Activated CD8-positive, alpha-beta memory T cell treated with anti-CD3 and anti-CD28 coated beads, Interleukin-2, amount 50 U/mL, for 4 hours (primary cell): ENCODE measurements at regions not wholly inside any gene's neighbourhood (a gene's known extent, or its start where the extent isn't known, plus 50 kb on each side); places are given as distances from the start of the nearest gene placed in this dataset.
"Not testable (repeated sequence)": the region's sequence is repeated elsewhere in the genome, so short reads cannot be mapped to it uniquely, and the experiment has no call there.

Source experiments
- DNase-seq: peaks from one replicate; pipeline ENCODE4 v3.0.0-alpha.2; 2020

GRCh38 chr6:4488389-4488788, 287.8 kb upstream of the CDYL start:
- DNase-seq: no peak

DNA sequence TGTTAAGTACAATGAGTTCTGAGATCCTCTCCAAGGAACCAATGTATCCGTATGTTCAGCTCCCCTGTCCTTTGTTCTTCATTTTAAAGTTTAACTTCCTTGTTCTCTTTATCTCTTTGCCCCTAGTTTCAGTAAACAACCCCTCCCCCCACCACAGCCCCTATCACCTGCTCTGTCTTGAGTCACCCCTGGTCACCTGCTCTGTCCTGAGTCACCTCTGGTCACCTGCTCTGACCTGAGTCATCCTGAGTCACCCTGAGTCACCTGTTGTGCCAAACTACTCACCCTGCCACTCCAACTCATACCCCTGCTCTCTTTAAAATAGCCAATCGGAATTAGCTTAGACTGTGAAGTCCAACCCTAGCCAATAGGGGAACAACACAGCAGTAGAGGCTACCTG, 288.7 kb upstream of the CDYL start:
- no peak for DNase-seq

DNA sequence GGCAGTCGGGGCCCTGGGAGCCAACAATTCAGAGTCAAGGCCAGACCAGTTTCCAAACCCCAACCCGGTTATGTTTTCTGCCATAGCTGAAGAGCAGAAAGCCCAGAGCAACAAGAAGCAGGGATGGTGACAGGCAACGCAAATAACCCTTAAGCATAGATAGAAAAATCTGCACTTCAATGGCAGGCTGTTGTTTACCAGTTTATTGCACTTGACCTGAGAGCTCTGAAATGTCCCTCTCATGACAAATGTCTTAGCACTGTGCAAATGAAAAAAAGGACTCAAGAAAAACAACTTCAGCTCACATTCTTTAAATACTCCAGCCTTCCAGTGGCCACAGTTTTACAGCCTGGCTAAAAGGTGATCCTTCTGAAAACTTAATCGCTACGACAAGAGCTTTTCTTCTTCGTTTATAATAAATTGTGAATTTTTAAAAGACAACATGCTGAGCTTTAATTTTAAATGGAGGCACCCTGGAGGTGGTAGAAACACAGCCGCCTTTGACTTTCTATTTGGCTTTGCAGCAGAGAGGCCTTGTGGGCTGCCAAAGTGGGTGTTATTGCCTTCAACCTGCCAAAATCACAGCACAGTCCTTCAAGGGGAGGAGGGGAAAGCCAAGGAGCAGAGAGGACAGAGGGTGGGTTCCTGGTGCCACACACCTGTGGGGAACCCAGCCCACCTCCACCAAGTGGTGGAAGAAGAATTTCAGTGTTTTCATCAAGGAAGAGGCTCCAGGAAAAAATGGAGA, 289.5 kb upstream of the CDYL start:
- DNase-seq: no peak

DNA sequence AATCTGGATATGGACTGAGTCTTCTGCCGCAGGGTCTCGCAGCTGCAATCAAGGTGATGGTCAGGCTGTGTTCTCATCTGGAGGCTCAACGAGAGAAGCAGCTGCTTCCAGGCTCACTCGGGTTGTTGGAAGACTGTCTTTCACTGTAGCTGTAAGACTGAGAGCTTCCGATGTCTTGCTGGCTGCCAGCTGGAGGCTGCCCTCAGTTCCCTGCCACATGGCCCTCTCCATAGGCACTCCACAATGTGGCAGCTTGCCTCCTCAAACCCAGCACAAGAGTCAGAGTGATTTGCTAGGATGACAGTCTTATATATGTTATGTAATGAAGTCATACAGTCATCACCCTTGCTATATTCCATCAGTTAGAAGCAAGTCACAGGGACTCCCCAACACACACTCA, 290.5 kb upstream of the CDYL start:
- DNase-seq: no peak

GRCh38 chr6:4482461-4482860, 293.7 kb upstream of the CDYL start:
- no peak for DNase-seq

- no peak for DNase-seq
These were observed 295.1 kb upstream of the CDYL start for GRCh38 chr6:4480788-4481735.

- DNase-seq: no peak
These were observed 298.1 kb upstream of the CDYL start for GRCh38 chr6:4478098-4478497.

GRCh38 chr6:4474810-4475209, 301.4 kb upstream of the CDYL start:
- DNase-seq: no peak

- no peak for DNase-seq
These were observed 303.1 kb upstream of the CDYL start for GRCh38 chr6:4472969-4473642.

GRCh38 chr6:4472222-4472621, 304.0 kb upstream of the CDYL start:
- no peak for DNase-seq

DNA sequence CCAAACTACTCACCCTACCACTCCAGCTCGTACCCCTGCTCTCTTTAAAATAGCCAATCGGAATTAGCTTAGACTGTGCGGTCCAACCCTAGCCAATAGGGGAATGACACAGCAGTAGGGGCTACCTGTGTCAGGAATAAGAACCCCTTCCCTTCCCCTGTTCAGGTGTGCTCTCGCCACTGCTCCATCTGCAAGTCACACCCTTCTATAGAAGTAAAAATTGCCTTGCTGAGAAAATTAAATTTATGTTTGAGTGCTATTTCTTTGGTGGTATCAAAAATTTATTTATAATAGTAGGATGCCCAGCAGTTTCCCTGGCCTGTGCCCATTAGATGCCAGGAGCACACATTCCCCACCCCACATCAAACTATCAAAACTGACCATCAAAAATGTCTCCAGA, 304.7 kb upstream of the CDYL start:
- DNase-seq: not testable (repeated sequence)

GRCh38 chr6:4470698-4471210, 305.4 kb upstream of the CDYL start:
- DNase-seq: no peak

GRCh38 chr6:4466769-4467480, 309.3 kb upstream of the CDYL start:
- DNase-seq: no peak

DNA sequence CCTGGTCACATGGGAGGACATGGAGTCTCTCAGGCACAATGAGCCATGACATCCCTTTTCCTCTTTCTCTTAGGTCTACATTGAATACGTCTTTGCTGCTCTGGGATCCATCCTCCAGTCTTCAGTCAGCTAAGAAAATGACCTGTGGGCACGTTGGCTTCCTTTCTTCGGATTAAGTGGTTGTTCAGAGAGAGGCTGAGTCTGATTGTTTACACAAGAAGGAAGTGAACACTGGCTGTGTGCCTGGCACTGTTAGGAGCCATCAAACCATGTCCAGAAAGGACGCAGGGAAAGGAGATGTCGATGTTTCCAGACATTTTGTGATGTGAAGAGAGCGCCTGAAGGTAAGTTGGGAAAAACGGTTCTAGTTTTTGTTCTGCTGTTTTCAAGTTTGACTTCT, 309.9 kb upstream of the CDYL start:
- no peak for DNase-seq

DNA sequence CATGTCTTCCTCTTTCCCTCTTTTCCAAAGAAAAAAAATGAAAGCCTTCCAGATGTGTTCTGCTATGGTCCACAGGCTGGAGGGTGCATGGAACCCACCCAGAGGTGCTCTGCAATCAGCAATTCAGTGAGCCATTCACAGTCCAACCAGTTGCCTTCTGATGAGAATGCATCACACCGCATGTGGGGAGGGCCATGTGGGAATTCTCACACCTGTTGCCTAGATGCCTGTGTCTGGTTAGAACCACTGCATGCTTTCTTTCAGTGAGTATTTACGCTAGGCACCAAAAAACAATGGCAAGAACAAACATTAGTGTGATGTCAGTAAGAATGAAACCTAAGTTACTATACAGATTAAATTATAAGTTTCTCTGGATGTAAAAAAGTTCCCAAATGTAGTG, 311.6 kb upstream of the CDYL start:
- DNase-seq: no peak

DNA sequence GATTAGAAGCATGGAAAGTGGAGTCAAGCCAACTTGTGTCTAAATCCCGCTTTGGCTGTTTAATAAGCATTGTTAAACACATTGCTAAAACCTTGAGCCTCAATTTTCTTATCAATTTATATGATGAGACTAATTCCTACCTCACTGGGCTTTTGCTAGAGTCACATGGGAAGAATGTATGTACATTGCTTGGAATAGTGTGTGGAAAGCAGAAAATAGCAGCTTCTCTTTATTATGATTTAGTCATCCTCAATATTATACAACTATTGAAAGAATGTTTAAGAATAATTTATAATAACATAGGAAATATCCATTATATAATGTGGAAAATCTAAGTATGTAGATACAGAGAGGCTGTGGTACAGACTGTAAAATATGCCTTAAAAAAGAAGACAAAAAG, 313.0 kb upstream of the CDYL start:
- no peak for DNase-seq

DNA sequence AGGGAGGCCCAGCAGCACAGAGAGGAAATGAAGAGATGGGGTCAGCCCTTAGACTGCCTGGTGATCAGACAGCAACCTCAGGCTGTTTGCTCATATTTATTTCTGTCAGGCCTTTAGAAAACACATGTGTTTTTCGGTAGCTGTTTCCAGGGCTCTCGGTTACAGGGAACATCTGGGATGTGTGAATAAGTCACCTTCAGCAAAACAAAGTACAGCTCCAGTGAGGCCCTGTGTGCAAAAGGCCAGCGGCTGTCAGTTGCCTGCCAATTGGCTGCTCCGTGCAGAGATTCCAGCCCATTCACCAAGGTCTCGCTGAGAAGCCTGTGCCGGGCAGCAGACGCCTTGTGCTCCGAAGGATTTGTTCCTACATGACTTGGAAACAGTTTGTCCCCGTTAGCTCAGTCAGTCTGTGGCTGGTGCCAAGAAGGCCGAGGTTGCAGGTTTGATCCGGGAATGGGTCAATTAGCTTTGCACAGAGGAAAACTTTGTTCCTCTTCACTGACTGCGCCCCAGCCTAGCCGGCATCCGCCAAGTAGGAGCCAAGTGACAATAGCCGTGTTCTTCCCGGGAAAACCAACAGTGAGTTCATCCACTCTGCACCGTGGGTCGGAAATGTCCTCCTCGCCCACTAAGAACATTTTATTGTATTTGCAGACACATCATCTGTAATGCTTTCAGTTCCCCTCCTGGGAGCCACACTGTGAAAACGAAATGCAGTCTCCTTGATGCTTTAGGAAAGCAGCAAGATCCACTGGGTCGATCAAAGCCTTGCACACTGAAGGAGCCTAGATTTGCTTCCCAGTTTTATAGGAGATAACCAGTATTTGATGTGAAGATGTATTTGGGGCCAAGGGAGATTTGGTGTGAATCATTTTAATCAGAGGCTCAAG, 315.4 kb upstream of the CDYL start:
- no peak for DNase-seq

GRCh38 chr6:4459996-4460395, 316.2 kb upstream of the CDYL start:
- DNase-seq: no peak

DNA sequence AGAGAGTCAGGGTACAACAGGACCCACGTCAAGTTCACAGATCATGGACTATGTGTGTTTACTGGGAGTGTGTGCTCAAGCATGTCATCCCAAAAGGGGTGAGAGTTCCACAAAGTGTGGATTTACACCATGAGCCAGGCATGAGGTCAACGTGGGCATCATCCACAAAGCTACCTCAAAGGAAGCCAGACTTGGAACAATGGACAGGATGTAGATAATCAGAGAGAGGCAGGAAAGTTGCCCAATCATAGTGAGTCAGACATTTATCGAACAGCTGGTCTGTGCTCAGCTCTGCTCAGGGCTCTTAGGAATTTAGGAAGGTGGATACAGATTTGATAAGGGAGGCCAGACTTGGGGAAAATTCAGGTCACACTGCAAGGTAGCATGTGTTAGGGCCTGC, 317.2 kb upstream of the CDYL start:
- DNase-seq: no peak

DNA sequence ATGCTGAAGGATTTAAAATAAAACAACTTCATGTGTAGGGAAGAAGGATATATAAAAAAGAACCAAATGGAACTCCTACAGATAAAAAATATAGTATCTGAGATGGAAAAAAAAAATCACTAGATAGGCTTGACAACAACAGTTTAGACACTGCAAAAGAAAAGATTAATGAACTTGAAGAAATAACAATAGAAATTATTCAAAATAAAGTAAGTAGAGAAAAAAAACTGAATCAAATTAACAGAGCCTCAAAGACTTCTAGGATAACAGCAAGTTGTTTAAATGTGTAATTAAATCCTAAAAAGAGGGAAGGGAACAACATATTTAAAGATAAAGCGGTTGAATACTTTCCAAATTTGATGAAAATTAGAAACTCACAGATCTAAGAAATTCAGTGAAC, 316.3 kb upstream of the ECI2 start:
- no peak for DNase-seq

DNA sequence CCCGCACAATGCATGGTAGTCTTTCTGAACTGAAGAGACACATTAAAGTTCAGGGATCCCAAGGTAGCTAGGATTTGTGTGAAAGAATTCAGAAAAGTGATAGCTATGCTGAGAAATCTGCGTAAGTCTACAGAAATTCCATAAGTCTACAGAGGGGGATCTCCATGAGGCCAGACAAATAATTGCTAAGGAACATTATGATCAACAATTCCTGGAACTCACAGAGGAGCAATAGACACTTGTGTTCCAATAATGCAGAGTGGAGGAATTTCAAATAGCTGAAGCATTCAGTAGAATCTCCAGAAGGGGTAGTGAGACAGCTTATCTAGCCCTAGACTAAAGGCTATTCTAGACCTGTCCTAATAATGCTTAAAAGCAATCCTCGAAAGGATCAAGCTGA, 315.7 kb upstream of the ECI2 start:
- no peak for DNase-seq

- DNase-seq: no peak
These were observed 314.9 kb upstream of the ECI2 start for GRCh38 chr6:4450237-4450636.
